WTC11 (cell line): ENCODE measurements at regions not wholly inside any gene's neighbourhood (a gene's known extent, or its start where the extent isn't known, plus 50 kb on each side); places are given as distances from the start of the nearest gene placed in this dataset.

ENCODE experiments used
- ATAC-seq: fragments of 200-7000 bp; cut with Tn5 transposase; 2 replicates; pipeline ENCODE4 v1.10.0; 2021; ENCODE audit warnings: mild to moderate bottlenecking, moderate library complexity
- CTCF ChIA-PET: fragments of 300-600 bp; sonication (Branson Sonifier 250); formaldehyde crosslinking; loops from one replicate; lab custom pipeline; 2021; ENCODE audit warnings: antibody characterized with exemption; lab: Charles Lee
- POLR2A ChIA-PET: fragments of 350-600 bp; sonication (Branson Sonifier 250); formaldehyde crosslinking; loops from one replicate; lab custom pipeline; 2021; ENCODE audit warnings: antibody characterized with exemption; lab: Charles Lee
- DNase-seq: peaks from one replicate; pipeline ENCODE4 v3.0.0; 2021; ENCODE audit warnings: low spot score
- H3K27ac Mint-ChIP-seq: 2 replicates; pipeline ENCODE4 v1.8.0; 2021; ENCODE audit warnings: mixed read lengths
- H3K27me3 Mint-ChIP-seq: 2 replicates; pipeline ENCODE4 v1.8.0; 2021; ENCODE audit warnings: low read depth, mild to moderate bottlenecking, moderate library complexity, mixed read lengths
- H3K36me3 Mint-ChIP-seq: 2 replicates; pipeline ENCODE4 v1.8.0; 2021; ENCODE audit warnings: mixed read lengths
- H3K4me1 Mint-ChIP-seq: 2 replicates; pipeline ENCODE4 v1.8.0; 2022; ENCODE audit warnings: mixed read lengths
- H3K4me3 Mint-ChIP-seq: 2 replicates; pipeline ENCODE4 v1.8.0; 2021; ENCODE audit warnings: mild to moderate bottlenecking, moderate library complexity, mixed read lengths
- H3K9me3 Mint-ChIP-seq: 2 replicates; pipeline ENCODE4 v1.8.0; 2021; ENCODE audit warnings: mixed read lengths
- ATF1 ChIP-seq: sonication (generic); formaldehyde crosslinking; IDR thresholded peaks from 2 replicates; pipeline ENCODE4 v1.8.1; 2023; ENCODE audit warnings: mild to moderate bottlenecking, moderate library complexity, missing genetic modification reagents
- ATF6 ChIP-seq: sonication (generic); formaldehyde crosslinking; IDR thresholded peaks from 2 replicates; pipeline ENCODE4 v1.8.1; 2023; ENCODE audit warnings: mild to moderate bottlenecking, missing genetic modification reagents
- E2F5 ChIP-seq: sonication (generic); formaldehyde crosslinking; IDR thresholded peaks from 2 replicates; pipeline ENCODE4 v1.8.1; 2022; ENCODE audit warnings: mild to moderate bottlenecking, moderate library complexity, missing genetic modification reagents
- ETV6 ChIP-seq: sonication (generic); formaldehyde crosslinking; IDR thresholded peaks from 2 replicates; pipeline ENCODE4 v1.8.1; 2022; ENCODE audit warnings: mild to moderate bottlenecking, missing genetic modification reagents
- FOXJ3 ChIP-seq: sonication (generic); formaldehyde crosslinking; IDR thresholded peaks from 2 replicates; pipeline ENCODE4 v1.9.0; 2021; ENCODE audit warnings: missing genetic modification reagents, mild to moderate bottlenecking, borderline replicate concordance
- FOXK1 ChIP-seq: sonication (generic); formaldehyde crosslinking; IDR thresholded peaks from 2 replicates; pipeline ENCODE4 v1.8.0; 2022; ENCODE audit warnings: mild to moderate bottlenecking, moderate library complexity, missing genetic modification reagents
- HMGA2 ChIP-seq: fragments of 250-450 bp; sonication (Bioruptor Pico); IDR thresholded peaks from 2 replicates; pipeline ENCODE4 v1.4.0; 2021; ENCODE audit warnings: mild to moderate bottlenecking, moderate library complexity
- MYBL2 ChIP-seq: sonication (generic); formaldehyde crosslinking; IDR thresholded peaks from 2 replicates; pipeline ENCODE4 v1.8.1; 2023; ENCODE audit warnings: mild to moderate bottlenecking, moderate library complexity, missing genetic modification reagents
- NR1H2 ChIP-seq: sonication (generic); formaldehyde crosslinking; IDR thresholded peaks from 2 replicates; pipeline ENCODE4 v1.9.0; 2021; ENCODE audit warnings: mild to moderate bottlenecking, moderate library complexity, missing genetic modification reagents
- PRDM15 ChIP-seq: sonication (generic); formaldehyde crosslinking; IDR thresholded peaks from 2 replicates; pipeline ENCODE4 v1.8.0; 2022; ENCODE audit warnings: missing genetic modification reagents
- TEAD4 ChIP-seq: sonication (generic); formaldehyde crosslinking; IDR thresholded peaks from 2 replicates; pipeline ENCODE4 v1.8.0; 2022; ENCODE audit warnings: mild to moderate bottlenecking, missing genetic modification reagents
- ZBTB21 ChIP-seq: sonication (generic); formaldehyde crosslinking; IDR thresholded peaks from 2 replicates; pipeline ENCODE4 v1.8.1; 2023; ENCODE audit warnings: mild to moderate bottlenecking, missing genetic modification reagents, borderline replicate concordance
- ZBTB43 ChIP-seq: sonication (generic); formaldehyde crosslinking; IDR thresholded peaks from 2 replicates; pipeline ENCODE4 v1.8.1; 2023; ENCODE audit warnings: mild to moderate bottlenecking, missing genetic modification reagents
- ZMAT4 ChIP-seq: fragments of 250-450 bp; sonication (Bioruptor Pico); IDR thresholded peaks from 2 replicates; pipeline ENCODE4 v1.9.0; 2021; ENCODE audit warnings: mild to moderate bottlenecking
- ZNF219 ChIP-seq: sonication (generic); formaldehyde crosslinking; IDR thresholded peaks from 2 replicates; pipeline ENCODE4 v1.8.0; 2023; ENCODE audit warnings: missing genetic modification reagents, mild to moderate bottlenecking, borderline replicate concordance
- ZNF532 ChIP-seq: fragments of 250-450 bp; sonication (Bioruptor Pico); IDR thresholded peaks from 2 replicates; pipeline ENCODE4 v1.9.0; 2021; ENCODE audit warnings: mild to moderate bottlenecking, borderline replicate concordance
- ZNF671 ChIP-seq: fragments of 250-450 bp; sonication (Bioruptor Pico); IDR thresholded peaks from 2 replicates; pipeline ENCODE4 v1.8.0; 2021; ENCODE audit warnings: mild to moderate bottlenecking

- no peaks in the 10 kb centered on the region for H3K36me3 Mint-ChIP-seq
- TF ChIP-seq ATF1 (CRISPR knock-in tag) (no peak), TEAD4 (CRISPR knock-in tag) (no peak), FOXK1 (CRISPR knock-in tag) (no peak), ZBTB21 (CRISPR knock-in tag) (no peak), FOXJ3 (no peak), PRDM15 (CRISPR knock-in tag) (no peak), NR1H2 (CRISPR knock-in tag) (no peak), HMGA2 (CRISPR knock-in tag) (no peak), MYBL2 (CRISPR knock-in tag) (no peak), ZNF219 (CRISPR knock-in tag) (no peak), E2F5 (CRISPR knock-in tag) (no peak)
- DNase-seq (no peak), ATAC-seq (no peak)
- H3K9me3 Mint-ChIP-seq: peaks cover 5% of the 10 kb centered on the region; the same call in 1 of the 2 replicates
- H3K27ac Mint-ChIP-seq: no peak overlapping the region
- ChIA-PET CTCF (no interaction called here), POLR2A (no interaction called here)
- no peak overlapping the region for H3K4me3 Mint-ChIP-seq
- peaks cover 10% of the 10 kb centered on the region for H3K4me1 Mint-ChIP-seq
- H3K27me3 Mint-ChIP-seq: no peaks in the 10 kb centered on the region
These were observed 130.6 kb upstream of the BTG1 start for GRCh38 chr12:92276276-92276675.

GRCh38 chr12:92275443-92276154 lies 130.0 kb upstream of the BTG1 start:
- Mint-ChIP-seq H3K9me3 (peaks cover 5% of the 10 kb centered on the region; the same call in 1 of the 2 replicates), H3K36me3 (no peaks in the 10 kb centered on the region), H3K27me3 (no peaks in the 10 kb centered on the region), H3K4me3 (no peak overlapping the region), H3K27ac (no peak overlapping the region), H3K4me1 (peaks cover 10% of the 10 kb centered on the region)
- POLR2A ChIA-PET: no interaction called here
- DNase-seq: no peak
- CTCF ChIA-PET: no interaction called here
- ATAC-seq: no peak
- TF ChIP-seq PRDM15 (CRISPR knock-in tag) (no peak), ETV6 (CRISPR knock-in tag) (no peak), FOXK1 (CRISPR knock-in tag) (no peak), MYBL2 (CRISPR knock-in tag) (no peak), ATF6 (no peak), ZNF671 (CRISPR knock-in tag) (no peak), ZNF532 (CRISPR knock-in tag) (no peak), ZBTB43 (CRISPR knock-in tag) (no peak), ZMAT4 (CRISPR knock-in tag) (no peak)
